ENCODE measurements at regions not wholly inside any gene's neighbourhood (a gene's known extent, or its start where the extent isn't known, plus 50 kb on each side); places are given as distances from the start of the nearest gene placed in this dataset.

DNA sequence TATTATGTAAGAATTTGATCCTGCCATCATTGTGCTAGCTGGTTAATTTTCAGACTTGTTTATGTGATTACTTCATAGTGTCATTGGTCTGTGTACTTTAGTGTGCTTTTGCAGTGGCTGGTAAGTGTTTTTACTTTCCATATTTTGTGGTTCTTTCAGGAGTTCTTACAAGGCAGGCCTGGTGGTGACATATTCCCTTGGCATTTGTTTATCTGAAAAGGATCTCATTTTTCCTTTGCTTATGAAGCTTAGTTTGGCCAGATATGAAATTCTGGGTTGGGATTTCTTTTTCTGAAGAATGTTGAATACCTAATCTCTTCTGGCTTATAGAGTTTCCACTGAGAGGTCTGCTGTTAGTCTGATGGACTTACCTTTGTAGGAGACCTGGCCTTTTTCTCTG lies 72.8 kb upstream of the MC4R start (continued):
- TF ChIP-seq RHOXF2B (CRISPR knock-in tag; conservative IDR thresholded peaks at IDR 0.05) (no peak), ZBTB1 (CRISPR knock-in tag; IDR thresholded peaks at IDR 0.05; ENCODE audit: borderline replicate concordance, low read depth) (no peak), ZNF695 (CRISPR knock-in tag; IDR thresholded peaks at IDR 0.05) (no peak), CHD4 (IDR thresholded peaks at IDR 0.05; ENCODE audit: insufficient read depth, insufficient replicate concordance, low read depth, low read length, poor library complexity, severe bottlenecking) (no peak), ZNF551 (CRISPR knock-in tag; IDR thresholded peaks at IDR 0.05) (no peak), ZNF316 (IDR thresholded peaks at IDR 0.05) (no peak)
- TF ChIP-seq, protein P1, sequence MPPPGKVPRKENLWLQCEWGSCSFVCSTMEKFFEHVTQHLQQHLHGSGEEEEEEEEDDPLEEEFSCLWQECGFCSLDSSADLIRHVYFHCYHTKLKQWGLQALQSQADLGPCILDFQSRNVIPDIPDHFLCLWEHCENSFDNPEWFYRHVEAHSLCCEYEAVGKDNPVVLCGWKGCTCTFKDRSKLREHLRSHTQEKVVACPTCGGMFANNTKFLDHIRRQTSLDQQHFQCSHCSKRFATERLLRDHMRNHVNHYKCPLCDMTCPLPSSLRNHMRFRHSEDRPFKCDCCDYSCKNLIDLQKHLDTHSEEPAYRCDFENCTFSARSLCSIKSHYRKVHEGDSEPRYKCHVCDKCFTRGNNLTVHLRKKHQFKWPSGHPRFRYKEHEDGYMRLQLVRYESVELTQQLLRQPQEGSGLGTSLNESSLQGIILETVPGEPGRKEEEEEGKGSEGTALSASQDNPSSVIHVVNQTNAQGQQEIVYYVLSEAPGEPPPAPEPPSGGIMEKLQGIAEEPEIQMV (tag; conservative IDR thresholded peaks at IDR 0.05; ENCODE audit: low read depth): no peak

DNA sequence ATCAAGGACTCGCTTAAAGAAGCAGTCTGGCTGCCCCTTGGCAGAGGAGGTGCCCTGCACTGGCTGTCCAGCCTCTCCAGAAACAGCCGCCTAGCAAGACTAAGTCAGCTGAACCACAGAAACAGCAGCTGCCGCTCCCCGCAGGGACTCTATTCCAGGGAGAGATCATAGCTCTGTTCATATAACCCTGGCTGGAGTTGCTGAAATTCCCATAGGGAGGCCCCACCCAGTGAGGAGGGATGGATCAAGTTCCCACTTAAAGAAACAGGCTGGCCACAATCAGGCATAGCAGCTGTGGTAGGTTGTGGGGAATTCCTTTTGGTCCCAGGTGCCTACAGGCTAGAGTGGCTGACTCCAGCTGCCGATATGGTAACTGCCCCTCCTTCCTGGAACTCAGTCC lies 74.2 kb upstream of the MC4R start:
- DNase-seq (ENCODE audit: extremely low read depth in 1 of 4, low spot score in 3 of 4) (no peak), FAIRE-seq (no peak), ATAC-seq (no peak)
- Histone ChIP-seq H3K4me3 (no peak overlapping the region), H3K9me1 (ENCODE audit: control insufficient read depth, insufficient read depth, low read length) (no peaks in the 10 kb centered on the region), H3K27ac (ENCODE audit: extremely low read depth, low read depth, low read length) (no peak overlapping the region), H3K9me3 (replicated peaks; ENCODE audit: control insufficient read depth, insufficient read depth, low read depth, low read length) (no peaks in the 10 kb centered on the region), H3K9ac (ENCODE audit: insufficient read depth in 1 of 2, low read depth in 2 of 2, low read length in 2 of 2) (no peak overlapping the region), H4K20me1 (replicated peaks; ENCODE audit: control insufficient read depth, insufficient read depth, low read length) (no peaks in the 10 kb centered on the region), H3K4me2 (ENCODE audit: insufficient read depth, low read length) (no peak overlapping the region), H2AFZ (ENCODE audit: low read depth, low read length) (no peak overlapping the region), H3K27me3 (ENCODE audit: control insufficient read depth in 2 of 2, insufficient read depth in 2 of 2, low read length in 2 of 2) (no peaks in the 10 kb centered on the region), H3K4me1 (replicated peaks in 1 of 2; ENCODE audit: control insufficient read depth in 2 of 2, insufficient read depth in 2 of 2, low read length in 2 of 2) (no peaks in the 10 kb centered on the region), H3K36me3 (ENCODE audit: control insufficient read depth, insufficient read depth, low read length) (no peaks in the 10 kb centered on the region), H3K79me2 (ENCODE audit: control insufficient read depth, insufficient read depth, low read length) (no peaks in the 10 kb centered on the region)
- ChIA-PET CTCF (ENCODE audit: low intra/inter-chr PET ratio) (no interaction called here), POLR2A (no interaction called here)
- no TSS peak for BruUV-seq (replicated peaks)
- in situ Hi-C loops (cut with MboI) (no loop called here), intact Hi-C loops (cut with micrococcal nuclease) (no loop called here)
- WGBS (ENCODE audit: insufficient coverage, low coverage, missing lambda C conversion rate): 2% methylated on average over 4 of the region's 5 CpGs
- TF ChIP-seq STAT5A (IDR thresholded peaks at IDR 0.05; ENCODE audit: borderline replicate concordance, low read length) (no peak), ARID2 (IDR thresholded peaks at IDR 0.05) (no peak), ZNF384 (IDR thresholded peaks at IDR 0.05; ENCODE audit: low read depth, low read length) (no peak), ZNF324 (CRISPR knock-in tag; IDR thresholded peaks at IDR 0.05) (no peak), GABPB2 (CRISPR knock-in tag; conservative IDR thresholded peaks at IDR 0.05) (no peak), MYNN (IDR thresholded peaks at IDR 0.05) (no peak), MYNN (CRISPR knock-in tag; IDR thresholded peaks at IDR 0.05) (no peak), HLTF (IDR thresholded peaks at IDR 0.05) (no peak)
- TF ChIP-seq, protein P2, sequence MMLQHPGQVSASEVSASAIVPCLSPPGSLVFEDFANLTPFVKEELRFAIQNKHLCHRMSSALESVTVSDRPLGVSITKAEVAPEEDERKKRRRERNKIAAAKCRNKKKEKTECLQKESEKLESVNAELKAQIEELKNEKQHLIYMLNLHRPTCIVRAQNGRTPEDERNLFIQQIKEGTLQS (IDR thresholded peaks at IDR 0.05): no peak
- TF ChIP-seq, protein P2 (CRISPR knock-in tag; conservative IDR thresholded peaks at IDR 0.05): no peak
